Dedifferentiated amniotic fluid mesenchymal stem cell (primary cell): ENCODE measurements at regions not wholly inside any gene's neighbourhood (a gene's known extent, or its start where the extent isn't known, plus 50 kb on each side); places are given as distances from the start of the nearest gene placed in this dataset.

ENCODE experiments used
- DNase-seq: peaks from one replicate; pipeline ENCODE4 v3.0.0-alpha.2; 2016; ENCODE audit errors: extremely low spot score

DNA sequence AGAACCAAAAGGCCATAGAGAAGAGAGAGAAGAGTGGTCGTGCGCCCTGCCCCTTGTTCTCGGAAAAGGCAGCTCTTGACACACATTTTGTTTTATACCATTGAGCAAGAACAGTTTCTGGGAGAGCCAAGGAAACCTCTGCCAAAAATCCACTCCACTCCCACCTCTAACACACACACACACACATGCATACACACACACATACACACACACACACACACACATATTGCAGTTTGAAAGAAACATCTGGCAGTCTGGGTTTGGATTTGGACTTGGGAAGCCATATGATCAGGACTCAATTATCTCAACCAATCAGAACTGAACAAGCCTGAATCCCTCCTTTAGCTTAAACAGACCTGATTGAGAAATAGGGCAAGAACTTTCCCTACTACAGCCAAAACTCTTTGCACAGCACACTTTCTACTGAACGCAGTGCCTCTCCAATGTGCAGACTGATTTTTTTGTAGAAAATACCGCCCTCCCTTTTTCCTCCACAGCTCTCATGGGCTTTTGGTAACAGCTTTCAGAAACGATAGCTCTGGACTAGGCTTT is 484.0 kb upstream of the ZWINT start:
- DNase-seq, result no peak

GRCh38 chr10:56836659-56837058 is 475.6 kb upstream of the ZWINT start:
- DNase-seq, result no peak

GRCh38 chr10:56831681-56832080 is 470.6 kb upstream of the ZWINT start:
- DNase-seq, result no peak

- DNase-seq, result no peak
Measured at GRCh38 chr10:56823849-56824248, 462.8 kb upstream of the ZWINT start.

- DNase-seq, result no peak
Measured at GRCh38 chr10:56805022-56805421, 444.0 kb upstream of the ZWINT start.

DNA sequence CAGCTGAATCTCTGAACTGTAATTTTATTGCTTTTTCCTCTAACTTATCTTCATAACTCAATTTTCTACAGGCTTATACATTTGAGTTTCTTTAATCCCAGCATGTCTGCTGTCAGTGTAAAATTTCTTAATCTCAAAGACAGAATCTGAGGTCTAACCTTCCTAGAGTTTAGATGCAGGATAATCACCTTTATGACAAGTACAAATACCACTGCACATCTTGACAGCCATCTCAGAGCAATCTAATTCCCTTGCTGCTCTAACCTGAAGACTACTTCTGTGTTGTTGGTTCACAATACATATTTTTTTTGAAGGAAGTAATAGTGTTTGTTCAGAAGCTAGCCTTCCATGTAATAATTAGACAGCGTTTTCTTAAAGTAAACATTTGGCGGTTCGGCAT is 424.2 kb upstream of the ZWINT start:
- no peak for DNase-seq

GRCh38 chr10:56782503-56782902 is 421.4 kb upstream of the ZWINT start:
- DNase-seq, result no peak

GRCh38 chr10:56771343-56771742 is 410.3 kb upstream of the ZWINT start:
- no peak for DNase-seq

DNA sequence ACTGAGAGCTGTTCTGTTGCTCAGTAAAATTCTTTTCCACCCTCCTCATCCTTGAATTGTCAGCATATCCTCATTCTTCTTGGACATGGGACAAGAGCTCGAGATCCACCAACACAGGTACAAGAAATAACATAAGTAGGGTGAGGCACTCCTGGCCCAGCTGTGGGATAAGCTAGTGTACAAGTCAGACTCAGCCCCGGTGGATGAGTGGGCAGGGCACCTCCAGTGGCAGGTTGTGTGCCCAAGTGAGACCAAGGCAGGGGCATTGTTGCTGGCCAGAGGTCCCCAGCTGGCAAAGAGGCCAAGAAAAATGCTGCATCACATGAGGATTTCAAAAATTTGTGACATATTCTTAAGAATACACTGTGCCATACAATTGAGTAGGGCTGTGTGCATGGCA is 402.0 kb upstream of the ZWINT start:
- no peak for DNase-seq

DNA sequence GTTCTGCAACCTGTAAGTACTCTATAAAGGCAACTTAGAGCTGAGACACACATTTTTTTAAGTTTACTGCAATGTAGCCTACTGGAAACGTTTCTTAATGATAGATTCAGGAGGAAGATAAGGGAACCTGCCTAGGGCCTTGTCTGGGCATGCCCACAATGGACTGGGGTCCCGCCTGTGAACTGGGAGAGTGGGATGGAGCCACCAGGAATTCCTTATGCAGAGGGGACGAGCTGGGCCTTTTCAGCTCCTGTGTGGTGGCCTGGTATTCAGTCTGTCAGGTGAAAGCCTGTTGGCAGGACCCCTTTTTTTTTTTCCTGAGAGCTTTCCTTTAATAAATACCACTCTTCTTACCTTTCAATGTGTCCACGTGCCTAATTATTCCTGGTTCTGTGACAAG is 384.4 kb upstream of the ZWINT start:
- DNase-seq, result no peak

GRCh38 chr10:56728349-56728748 is 367.3 kb upstream of the ZWINT start:
- no peak for DNase-seq

DNA sequence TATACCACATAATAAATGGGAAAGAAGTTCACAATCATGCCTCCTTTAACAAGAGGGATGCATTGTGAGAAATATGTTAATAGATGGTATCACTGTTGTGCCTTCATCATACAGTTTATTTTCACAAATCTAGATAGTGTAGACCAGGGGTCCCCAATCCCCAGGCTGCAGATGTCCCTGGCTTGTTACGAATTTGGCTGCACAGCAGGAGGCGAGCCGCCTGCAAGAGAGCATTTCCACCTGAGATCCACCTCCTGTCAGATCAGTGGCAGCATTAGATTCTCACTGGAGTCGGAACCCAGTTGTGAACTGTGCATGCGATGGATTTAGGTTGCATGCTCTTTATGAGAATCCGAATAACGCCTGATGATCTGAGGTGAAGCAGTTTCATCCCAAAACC is 361.9 kb upstream of the ZWINT start:
- no peak for DNase-seq

DNA sequence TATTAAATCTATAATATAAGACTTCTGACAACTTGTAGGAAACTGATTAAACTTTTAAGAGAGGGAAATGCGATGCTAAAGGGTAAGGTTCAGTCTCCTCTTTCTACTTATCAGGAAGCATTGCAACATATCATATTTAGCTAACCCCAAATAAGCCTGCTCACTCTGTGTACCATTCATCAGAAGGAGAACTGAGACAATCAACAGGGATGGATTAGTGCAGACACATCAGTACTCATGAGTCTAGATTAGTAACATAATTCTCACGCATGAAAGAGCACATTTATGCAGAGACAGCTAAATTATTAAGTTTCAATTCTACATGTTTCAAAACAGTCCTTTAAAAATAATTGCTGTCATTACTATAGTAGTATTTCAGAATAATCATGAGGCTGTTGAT is 354.2 kb upstream of the ZWINT start:
- no peak for DNase-seq

DNA sequence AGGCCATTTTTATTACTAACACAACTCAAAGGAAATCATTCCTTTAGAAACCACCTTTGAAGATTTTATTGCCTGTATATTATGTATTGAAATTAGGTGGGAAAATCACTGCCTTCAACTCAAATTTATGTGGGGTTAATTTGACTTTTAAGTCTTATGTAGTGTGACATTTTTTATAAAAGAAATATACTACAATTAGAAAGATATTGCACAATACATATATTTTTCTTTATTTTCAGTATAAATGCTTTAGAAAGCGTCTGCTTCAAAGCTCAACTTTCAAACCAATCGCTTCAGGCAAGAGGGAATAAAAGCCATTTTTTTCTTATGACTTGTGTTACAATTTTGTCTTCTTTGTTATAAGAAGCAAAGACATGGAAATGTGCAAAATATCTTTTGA is 337.4 kb upstream of the ZWINT start:
- DNase-seq, result no peak

GRCh38 chr10:56679578-56679977 is 318.5 kb upstream of the ZWINT start:
- DNase-seq, result no peak

GRCh38 chr10:56662765-56663447 is 301.8 kb upstream of the ZWINT start:
- DNase-seq, result no peak

DNA sequence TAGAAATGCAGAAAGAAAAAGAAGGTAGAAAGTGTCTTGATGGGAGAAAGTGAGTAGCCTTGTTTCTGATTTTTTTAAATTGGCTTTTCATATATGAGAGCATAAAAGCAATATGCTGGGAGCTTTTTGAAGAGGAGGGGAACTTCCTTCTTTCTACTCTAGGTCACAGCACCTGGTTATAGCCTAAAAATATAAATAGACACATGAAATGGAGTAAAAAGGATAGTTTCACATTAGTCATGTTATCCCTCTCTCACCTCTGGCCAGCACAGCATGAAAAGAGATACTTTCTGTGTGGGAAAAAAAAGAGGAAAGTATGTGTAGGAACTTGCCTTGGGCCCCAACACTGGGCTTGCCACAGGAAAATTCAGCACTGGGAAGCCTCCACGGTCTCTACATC is 292.2 kb upstream of the ZWINT start:
- no peak for DNase-seq

- no peak for DNase-seq
Measured at GRCh38 chr10:56646329-56647111, 285.5 kb upstream of the ZWINT start.

DNA sequence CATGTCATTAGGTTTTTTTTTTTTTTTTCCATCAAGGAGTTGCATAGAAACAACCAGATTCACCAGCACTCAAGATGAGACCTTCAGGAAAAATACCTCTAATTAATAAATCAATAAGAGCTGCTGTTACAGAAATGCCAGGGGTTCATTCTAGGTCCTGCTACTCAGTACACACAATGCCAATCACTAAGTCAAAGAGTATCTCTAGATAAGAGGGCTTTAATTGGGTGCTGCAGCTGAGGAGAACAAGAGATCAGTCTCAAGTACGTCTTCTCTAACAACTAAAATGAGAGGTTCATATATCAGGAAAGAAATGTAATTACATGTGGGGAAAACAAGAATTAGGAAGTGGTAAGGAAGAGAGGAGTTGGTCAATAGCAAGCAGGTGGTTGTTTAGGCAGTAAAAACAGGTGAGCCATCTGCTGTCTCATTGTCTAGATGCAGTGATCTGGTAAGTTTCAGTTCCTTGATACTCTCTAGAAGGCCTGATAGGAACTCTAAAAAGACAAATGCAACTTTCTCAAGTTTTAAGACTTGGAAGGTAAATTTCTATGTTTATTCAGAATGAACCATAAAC is 272.9 kb upstream of the ZWINT start:
- no peak for DNase-seq

GRCh38 chr10:56632537-56632936 is 271.5 kb upstream of the ZWINT start:
- no peak for DNase-seq

DNA sequence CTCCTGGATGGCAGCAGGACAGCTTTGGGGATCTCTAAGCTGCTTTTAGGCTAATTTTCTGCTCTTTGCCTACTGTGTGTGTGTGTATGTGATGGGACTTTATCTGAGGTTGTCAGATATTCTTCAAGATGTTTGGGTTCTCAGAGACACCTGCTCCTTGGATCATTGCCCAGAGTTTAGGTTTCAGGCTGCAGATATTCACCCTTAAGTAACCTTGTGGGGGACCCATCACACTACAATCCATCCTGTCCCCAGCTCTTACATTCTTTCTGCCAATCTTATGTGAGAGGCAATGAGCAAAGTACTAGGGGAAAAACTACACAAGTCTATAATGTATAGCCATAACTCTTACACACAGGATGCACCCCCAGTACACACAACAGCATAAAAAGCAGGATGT is 263.0 kb upstream of the ZWINT start:
- DNase-seq, result no peak

DNA sequence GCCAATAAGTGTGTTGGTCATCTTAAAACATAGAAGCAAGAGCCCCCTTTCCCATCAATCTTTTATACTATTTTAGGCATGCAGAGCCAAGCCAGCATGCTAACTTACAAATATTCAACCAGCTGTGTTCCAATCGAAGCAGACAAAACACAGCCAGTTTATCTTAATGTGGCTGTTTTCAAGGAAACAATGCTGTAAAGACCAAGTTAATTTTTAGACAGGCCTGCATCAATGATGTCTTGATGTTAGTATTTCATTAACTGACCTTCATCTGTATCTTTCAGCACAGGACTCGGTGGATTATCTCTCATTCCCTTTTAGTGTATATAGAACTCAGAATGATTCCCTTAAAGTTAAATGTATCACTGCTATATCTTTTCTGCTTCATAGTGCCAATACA is 262.0 kb upstream of the ZWINT start:
- DNase-seq, result no peak
